ENCODE measurements at regions not wholly inside any gene's neighbourhood (a gene's known extent, or its start where the extent isn't known, plus 50 kb on each side); places are given as distances from the start of the nearest gene placed in this dataset.
"Not testable (repeated sequence)": the region's sequence is repeated elsewhere in the genome, so short reads cannot be mapped to it uniquely, and the experiment has no call there.

DNA sequence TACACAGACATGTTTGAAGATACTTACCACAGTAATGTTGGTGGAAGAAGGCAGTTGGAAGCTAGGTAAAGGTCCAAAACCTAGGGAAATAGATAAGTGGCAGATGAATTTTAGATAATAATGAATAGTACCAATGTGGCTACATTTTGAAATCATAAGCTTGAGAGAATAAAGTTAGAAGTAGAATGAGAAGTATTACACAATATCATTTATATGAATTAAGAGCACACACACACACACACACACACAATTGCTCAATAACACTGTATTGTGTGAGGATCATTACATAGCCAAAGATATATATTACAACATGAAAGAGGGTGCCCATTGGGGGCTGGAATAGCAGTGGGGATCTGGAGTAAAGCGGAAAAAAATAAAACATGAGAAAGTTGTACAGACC is 149.0 kb upstream of the EYA4 start:
- H3K4me3 ChIP-seq (ENCODE audit: low read depth, low read length) = no peak overlapping the region
- DNase-seq (ENCODE audit: low read depth) = no peak
- TF ChIP-seq, protein P1, sequence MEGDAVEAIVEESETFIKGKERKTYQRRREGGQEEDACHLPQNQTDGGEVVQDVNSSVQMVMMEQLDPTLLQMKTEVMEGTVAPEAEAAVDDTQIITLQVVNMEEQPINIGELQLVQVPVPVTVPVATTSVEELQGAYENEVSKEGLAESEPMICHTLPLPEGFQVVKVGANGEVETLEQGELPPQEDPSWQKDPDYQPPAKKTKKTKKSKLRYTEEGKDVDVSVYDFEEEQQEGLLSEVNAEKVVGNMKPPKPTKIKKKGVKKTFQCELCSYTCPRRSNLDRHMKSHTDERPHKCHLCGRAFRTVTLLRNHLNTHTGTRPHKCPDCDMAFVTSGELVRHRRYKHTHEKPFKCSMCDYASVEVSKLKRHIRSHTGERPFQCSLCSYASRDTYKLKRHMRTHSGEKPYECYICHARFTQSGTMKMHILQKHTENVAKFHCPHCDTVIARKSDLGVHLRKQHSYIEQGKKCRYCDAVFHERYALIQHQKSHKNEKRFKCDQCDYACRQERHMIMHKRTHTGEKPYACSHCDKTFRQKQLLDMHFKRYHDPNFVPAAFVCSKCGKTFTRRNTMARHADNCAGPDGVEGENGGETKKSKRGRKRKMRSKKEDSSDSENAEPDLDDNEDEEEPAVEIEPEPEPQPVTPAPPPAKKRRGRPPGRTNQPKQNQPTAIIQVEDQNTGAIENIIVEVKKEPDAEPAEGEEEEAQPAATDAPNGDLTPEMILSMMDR (conservative IDR thresholded peaks at IDR 0.05; ENCODE audit: low read depth, low read length) = no peak

DNA sequence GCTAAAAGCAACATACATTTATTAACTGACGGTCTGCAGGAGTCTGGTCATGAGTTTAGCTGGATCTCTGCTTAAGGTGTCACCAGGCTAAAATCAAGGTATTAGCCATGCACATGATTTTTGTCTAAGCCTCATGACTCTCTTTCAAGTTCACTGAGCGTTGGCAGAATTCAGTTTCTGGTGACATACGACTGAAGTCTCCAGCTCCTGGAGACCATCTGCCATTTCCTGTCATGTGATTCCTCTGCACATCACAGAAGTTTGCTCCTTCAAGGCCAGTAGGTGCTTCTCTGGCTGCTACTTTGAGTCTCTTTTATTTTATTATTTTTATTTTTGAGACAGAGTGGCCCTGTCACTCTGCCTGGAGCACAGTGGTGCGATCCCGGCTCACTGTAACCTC is 148.4 kb upstream of the EYA4 start:
- no peak for DNase-seq (ENCODE audit: low read depth)
- H3K4me3 ChIP-seq (ENCODE audit: low read depth, low read length) = no peak overlapping the region

DNA sequence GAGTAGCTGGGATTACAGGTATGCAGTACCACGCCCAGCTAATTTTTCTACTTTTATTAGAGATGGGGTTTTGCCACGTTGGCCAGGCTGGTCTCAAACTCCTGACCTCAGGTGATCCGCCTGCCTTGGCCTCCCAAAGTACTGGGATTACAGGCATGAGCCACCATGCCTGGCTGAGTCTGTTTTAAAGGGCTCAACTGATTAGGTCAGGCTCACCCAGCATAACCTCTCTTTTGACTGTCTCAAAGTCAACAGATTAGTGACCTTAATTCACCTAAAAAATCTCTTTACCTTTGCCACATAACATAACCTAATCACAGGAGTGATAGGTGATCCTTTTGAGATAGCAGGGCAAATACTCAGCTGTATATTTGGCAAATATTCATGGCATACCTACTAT is 147.9 kb upstream of the EYA4 start:
- not testable (repeated sequence) for DNase-seq (ENCODE audit: low read depth); H3K4me3 ChIP-seq (ENCODE audit: low read depth, low read length)

More for the DNA sequence above, 148.4 kb upstream of the EYA4 start:
- TF ChIP-seq, protein P1 (conservative IDR thresholded peaks at IDR 0.05; ENCODE audit: low read depth, low read length) = no peak

DNA sequence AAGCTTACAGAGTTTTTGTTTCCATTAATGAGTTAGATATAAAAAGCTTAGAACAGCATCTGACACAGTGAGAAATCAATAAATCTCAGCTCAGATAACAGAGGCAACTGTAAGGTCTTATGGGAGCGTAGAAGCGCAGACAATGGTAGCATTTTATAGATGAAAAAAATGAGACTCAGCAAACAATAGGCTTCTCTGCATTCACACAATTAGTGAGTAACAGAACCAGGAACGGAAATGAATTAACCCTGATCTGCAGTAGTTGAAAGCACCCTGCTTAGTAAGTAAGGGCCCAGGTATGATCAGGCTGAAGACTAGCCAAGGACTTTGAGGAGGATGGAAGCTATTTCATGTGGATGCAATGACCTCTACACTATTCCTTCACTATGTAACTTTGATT is 147.2 kb upstream of the EYA4 start:
- no peak for DNase-seq (ENCODE audit: low read depth)
- TF ChIP-seq, protein P1 (conservative IDR thresholded peaks at IDR 0.05; ENCODE audit: low read depth, low read length) = no peak
- no peak overlapping the region for H3K4me3 ChIP-seq (ENCODE audit: low read depth, low read length)

DNA sequence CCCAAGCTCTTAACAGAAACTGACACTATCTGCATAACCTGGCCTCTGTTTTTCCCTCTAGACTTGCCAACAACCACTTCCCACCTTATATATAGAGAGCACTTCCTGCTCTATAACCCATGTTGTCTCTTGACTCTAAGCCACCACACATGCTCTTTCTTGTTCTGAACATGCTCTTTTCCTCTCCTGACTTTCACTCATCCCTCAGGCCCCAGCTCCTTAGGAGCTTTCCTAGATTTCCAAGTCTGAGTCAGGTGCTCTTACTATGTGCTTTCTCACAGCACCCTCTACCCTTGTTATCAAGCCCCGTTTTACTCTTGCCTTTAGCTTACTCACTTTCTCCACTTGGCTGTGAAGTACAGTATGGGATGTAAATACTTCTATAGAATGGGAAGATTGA is 143.9 kb upstream of the EYA4 start:
- no peak overlapping the region for H3K4me3 ChIP-seq (ENCODE audit: low read depth, low read length)
- TF ChIP-seq, protein P1 (conservative IDR thresholded peaks at IDR 0.05; ENCODE audit: low read depth, low read length) = no peak
- no peak for DNase-seq (ENCODE audit: low read depth)

DNA sequence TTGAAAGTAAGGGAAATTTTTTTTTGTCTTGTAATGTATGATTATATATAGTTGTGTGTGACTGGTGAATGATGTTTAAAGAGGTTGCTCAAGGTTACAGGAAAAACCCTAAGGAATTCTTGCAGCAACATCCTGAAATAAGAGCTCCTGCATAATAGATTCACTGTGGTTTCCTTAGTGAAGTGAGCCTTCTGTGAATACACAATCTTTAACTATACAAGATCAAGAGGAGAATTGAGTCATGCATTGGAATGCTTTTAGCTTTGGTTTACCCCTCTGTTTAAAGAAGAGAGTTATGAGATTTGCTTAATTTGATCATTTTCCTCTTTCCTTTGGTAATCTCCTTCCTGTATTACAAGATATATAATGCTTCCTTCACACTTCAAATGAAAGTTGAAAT is 141.6 kb upstream of the EYA4 start:
- H3K4me3 ChIP-seq (ENCODE audit: low read depth, low read length) = no peak overlapping the region
- TF ChIP-seq, protein P1 (conservative IDR thresholded peaks at IDR 0.05; ENCODE audit: low read depth, low read length) = no peak
- DNase-seq (ENCODE audit: low read depth) = peak; percentile 68

DNA sequence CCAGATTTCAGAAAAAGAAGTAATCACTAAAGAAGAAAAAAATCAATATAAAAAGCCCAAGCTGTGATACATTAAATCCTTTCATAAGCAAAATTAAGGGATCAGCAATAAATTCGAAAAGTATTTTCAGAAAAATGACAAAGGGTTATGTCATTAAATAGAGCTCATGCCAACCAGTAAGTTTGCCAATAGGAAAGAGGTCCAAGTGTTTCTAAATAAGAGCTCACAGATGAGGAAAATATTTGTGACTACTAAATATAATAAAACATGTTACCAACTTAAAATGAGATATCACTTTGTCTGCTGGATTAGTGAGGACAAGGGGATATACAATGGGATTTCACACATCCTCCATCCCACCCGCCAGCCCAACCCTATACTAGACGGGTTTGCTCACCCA is 140.3 kb upstream of the EYA4 start:
- no peak for DNase-seq (ENCODE audit: low read depth)
- TF ChIP-seq, protein P1 (conservative IDR thresholded peaks at IDR 0.05; ENCODE audit: low read depth, low read length) = no peak
- H3K4me3 ChIP-seq (ENCODE audit: low read depth, low read length) = no peak overlapping the region

DNA sequence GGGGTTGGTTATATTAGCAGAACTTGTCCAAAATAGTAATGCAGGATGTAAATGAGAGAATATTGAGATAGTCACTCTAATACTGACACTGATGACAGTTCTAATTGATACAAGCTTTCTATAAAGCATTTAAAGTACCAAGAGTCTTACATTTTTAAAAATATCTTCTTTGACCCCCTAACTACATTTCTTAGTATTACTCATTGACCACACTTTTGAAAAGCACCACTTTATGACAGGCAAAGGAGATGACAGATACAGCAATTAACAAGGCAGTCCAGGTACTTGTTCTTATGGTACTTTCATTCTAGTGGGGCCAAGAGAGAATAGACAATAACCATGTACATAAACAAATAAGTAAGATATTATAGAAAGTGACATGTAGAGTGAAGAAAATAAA is 139.4 kb upstream of the EYA4 start:
- TF ChIP-seq, protein P1 (conservative IDR thresholded peaks at IDR 0.05; ENCODE audit: low read depth, low read length) = no peak
- no peak overlapping the region for H3K4me3 ChIP-seq (ENCODE audit: low read depth, low read length)
- no peak for DNase-seq (ENCODE audit: low read depth)
